GM18858 (cell line): ENCODE measurements at regions not wholly inside any gene's neighbourhood (a gene's known extent, or its start where the extent isn't known, plus 50 kb on each side); places are given as distances from the start of the nearest gene placed in this dataset.
A peak's percentile ranks its signal among the peaks of the same experiment; 100 is the strongest.
"Not testable (repeated sequence)": the region's sequence is repeated elsewhere in the genome, so short reads cannot be mapped to it uniquely, and the experiment has no call there.

Experiments used
- ATAC-seq: cut with Tn5 transposase; IDR thresholded peaks from one replicate; pipeline ENCODE4 v1.9.1; 2021; ENCODE audit not compliant: unreplicated experiment

- no peak for ATAC-seq
These were observed 218.9 kb upstream of the SLITRK5 start for GRCh38 chr13:87452281-87452680.

- no peak for ATAC-seq
These were observed 217.9 kb upstream of the SLITRK5 start for GRCh38 chr13:87453244-87453643.

GRCh38 chr13:87459419-87459818, 211.8 kb upstream of the SLITRK5 start:
- no peak for ATAC-seq

- no peak for ATAC-seq
These were observed 173.7 kb upstream of the SLITRK5 start for GRCh38 chr13:87497426-87497825.

GRCh38 chr13:87498681-87499080, 172.5 kb upstream of the SLITRK5 start:
- no peak for ATAC-seq

- no peak for ATAC-seq
These were observed 146.4 kb upstream of the SLITRK5 start for GRCh38 chr13:87524775-87525174.

GRCh38 chr13:87533776-87534175, 137.4 kb upstream of the SLITRK5 start:
- no peak for ATAC-seq

GRCh38 chr13:87535911-87536310, 135.3 kb upstream of the SLITRK5 start:
- no peak for ATAC-seq

GRCh38 chr13:87536499-87536898, 134.7 kb upstream of the SLITRK5 start:
- peak; percentile 41 for ATAC-seq

- peak; percentile 88 for ATAC-seq
These were observed 134.3 kb upstream of the SLITRK5 start for GRCh38 chr13:87536899-87537298.

- no peak for ATAC-seq
These were observed 133.2 kb upstream of the SLITRK5 start for GRCh38 chr13:87537951-87538350.

GRCh38 chr13:87538366-87539052, 132.7 kb upstream of the SLITRK5 start:
- no peak for ATAC-seq

GRCh38 chr13:87553142-87553541, 118.0 kb upstream of the SLITRK5 start:
- ATAC-seq: no peak

GRCh38 chr13:87554045-87554444, 117.1 kb upstream of the SLITRK5 start:
- ATAC-seq: peak; percentile 42

- ATAC-seq: no peak
These were observed 113.4 kb upstream of the SLITRK5 start for GRCh38 chr13:87557788-87558187.

GRCh38 chr13:87561580-87561979, 109.6 kb upstream of the SLITRK5 start:
- not testable (repeated sequence) for ATAC-seq

GRCh38 chr13:87570669-87571068, 100.5 kb upstream of the SLITRK5 start:
- no peak for ATAC-seq

GRCh38 chr13:87582399-87582798, 88.8 kb upstream of the SLITRK5 start:
- no peak for ATAC-seq

- ATAC-seq: no peak
These were observed 80.7 kb upstream of the SLITRK5 start for GRCh38 chr13:87590518-87590917.

GRCh38 chr13:87604437-87604836, 66.7 kb upstream of the SLITRK5 start:
- ATAC-seq: not testable (repeated sequence)

- ATAC-seq: no peak
These were observed 63.9 kb upstream of the SLITRK5 start for GRCh38 chr13:87607266-87607665.

- ATAC-seq: no peak
These were observed 56.9 kb upstream of the SLITRK5 start for GRCh38 chr13:87614276-87614675.
